Midbrain (tissue), 1 donor: ENCODE measurements at regions not wholly inside any gene's neighbourhood (a gene's known extent, or its start where the extent isn't known, plus 50 kb on each side); places are given as distances from the start of the nearest gene placed in this dataset.

Source experiments
- DNase-seq: peaks from one replicate; lab custom pipeline; 2025; lab: John Stamatoyannopoulos, UW

DNA sequence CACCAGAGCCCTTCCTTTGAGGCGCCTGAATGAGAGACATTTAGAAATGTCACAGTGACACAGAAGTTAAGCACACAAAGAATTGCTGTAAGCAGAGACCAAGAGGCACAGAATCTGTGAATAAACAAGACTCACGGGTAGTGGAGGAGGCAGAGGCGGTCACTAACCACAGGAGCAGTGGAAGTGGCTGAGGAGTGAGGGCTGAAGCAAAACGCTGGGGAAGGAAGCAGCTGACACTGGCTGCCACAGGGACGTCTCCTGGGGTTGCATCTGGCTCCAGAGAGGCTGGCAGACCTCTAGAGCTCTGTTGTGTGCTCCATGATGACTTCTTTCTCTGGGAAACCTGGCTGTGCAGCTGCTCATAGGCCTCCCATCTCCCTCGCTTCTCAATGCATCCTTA, 65.0 kb upstream of the SLC2A12 start:
- DNase-seq, result peak; percentile 36

DNA sequence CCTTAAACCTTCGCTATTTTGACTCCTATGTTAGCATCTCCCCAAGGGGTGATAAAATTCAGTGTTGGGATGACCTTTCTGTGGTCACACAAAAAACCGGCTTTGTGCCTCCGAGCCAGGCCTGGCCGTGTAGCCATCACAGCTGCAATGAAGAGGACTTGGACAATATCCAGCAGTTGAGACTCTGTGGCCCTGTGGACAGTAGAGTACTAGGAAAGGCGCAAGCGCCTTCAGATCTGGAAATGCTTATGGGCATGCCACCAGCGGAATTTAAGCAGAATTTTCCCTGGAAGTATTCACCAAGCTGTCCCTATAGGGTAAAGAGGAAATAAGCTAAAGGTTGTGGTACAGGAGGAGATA, 63.3 kb upstream of the SLC2A12 start:
- peak; percentile 69 for DNase-seq

DNA sequence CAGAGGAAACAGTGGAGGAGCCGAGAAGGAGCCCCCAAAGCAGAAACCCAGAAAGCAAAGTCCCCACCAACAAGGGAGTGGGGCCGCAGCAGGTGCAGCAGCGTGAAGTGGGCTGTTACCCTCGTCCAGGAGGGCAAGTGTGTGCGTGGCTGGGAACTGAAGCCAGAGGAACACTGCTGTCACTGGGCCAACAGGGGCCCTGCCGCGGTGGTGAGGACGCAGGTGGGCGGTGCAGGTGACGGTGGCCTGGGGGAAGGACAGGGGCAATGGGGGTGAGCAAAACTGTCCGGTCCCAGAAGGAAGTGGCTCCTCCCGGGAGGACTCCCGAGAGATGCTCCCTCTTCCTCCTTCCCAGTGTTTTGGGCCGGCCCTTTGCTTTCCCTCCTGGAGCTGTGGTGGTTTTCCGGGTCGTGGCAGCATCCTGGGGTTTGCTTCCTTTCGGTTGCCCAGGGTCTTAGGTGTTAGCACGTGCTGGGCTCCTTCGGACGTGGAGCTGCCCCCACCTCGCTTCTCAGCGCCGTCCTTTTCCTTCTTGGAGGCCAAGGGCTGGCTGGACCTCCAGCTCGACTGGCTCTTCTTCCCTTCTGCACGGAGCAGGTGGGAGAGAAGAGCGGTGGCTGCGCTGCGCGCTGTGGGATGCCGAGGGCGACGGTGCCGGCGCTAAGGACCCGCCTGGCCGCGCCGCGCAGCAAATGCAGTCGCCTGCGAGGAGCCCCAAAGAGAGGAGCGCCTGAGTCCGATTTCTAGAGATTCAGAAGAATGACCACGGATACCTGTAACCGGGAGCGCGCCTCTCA, 62.7 kb upstream of the SLC2A12 start:
- no peak for DNase-seq

DNA sequence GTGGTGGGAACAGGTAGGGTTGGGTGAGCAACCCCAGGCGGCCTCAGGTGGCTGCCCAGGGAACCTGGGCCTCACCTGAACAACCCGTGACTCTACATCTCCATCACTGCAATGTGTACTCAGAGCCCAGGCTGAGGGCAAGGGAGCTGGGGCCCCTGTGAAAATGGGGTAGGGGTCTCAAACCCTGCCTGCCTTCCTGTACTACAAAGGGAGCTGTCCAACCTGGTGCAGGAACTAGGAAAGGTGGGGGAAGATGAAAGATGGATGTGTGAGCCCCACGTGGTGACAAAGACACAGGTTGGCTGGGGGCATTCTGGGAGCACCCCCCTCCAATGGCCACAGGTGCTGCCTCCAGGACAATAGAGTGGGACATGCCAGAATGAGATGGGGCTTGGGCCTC, 62.1 kb upstream of the SLC2A12 start:
- no peak for DNase-seq

DNA sequence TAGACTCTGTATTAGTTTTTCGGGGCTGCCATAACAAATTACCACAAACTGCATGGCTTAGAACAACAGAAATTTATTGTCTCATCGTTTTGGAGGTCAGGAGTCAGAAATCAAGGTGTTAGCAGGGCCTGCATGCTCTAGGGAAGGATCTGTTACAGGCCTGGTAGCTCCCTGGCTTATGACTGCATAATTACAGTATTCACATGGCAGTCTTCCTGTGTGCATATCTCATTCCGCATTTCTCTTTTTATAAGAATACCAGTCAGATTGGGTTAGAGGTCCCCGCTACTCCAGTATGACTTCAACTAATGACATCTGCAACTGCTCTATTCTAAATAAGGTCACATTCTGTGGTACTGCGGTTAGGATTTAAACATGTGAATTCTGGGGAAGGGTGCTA, 59.3 kb upstream of the SLC2A12 start:
- no peak for DNase-seq

DNA sequence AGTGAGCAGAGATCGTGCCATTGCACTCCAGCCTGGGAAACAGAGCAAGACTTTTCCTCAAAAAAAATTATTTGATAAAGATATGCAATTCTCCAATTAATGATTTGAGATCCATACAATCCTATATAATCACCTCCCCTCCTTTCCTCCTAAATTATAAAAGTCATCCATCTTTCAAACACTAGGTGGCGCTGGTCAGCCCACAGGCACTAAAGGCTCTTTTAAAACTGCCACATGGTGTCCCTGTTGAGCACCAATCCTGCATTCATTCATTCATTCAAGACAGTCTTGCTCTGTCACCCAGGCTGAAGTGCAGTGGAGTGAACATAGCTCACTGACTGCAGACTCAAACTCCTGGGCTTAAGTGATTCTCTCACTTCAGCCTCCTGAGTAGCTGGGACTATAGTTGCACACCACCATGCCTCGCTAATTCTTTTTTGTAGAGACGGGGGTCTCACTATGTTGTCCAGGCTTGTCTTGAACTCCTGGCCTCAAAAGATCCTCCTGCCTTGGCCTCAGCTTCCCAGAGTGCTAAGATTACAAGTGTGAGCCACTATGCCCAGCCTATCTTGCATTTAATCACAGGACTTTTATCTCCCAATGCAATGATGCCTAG, 58.7 kb upstream of the SLC2A12 start:
- peak; percentile 56 for DNase-seq

DNA sequence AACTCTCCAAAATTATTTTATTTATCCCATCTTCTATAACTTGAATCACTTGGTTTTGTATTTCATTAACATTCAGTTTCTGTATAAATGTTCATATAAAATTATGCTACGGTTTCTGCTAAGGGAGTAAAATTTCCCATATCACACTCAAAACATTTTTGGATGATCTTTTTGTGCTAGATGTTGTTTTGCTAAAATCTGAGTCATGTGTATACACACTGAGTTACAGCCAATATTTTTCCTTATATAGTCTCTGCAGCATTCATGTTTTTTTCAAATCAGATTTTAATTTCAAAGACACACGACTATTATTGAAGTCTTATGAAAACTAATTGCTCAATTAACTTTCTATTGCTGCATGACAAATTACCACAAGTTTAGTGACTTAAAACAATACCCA, 54.3 kb upstream of the SLC2A12 start:
- no peak for DNase-seq

DNA sequence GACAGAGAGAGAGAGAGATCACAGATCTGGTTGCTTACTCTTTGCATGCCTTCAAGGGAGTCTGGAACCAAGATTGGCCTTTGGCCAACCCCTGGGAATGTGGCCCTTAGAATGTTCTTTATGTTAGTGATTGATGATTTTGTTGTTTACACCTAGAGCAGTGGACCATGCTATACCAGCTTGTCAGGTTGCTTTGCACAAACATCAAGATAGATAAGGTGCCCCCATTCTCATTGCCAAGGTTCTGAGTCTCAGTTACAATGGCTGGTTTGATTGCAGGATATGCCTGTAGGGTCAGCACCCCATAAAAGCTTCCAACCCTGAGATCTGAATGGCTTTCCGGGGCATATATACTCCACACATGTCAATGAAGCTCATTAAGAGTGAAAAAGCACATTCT, 53.5 kb upstream of the SLC2A12 start:
- DNase-seq, result no peak

DNA sequence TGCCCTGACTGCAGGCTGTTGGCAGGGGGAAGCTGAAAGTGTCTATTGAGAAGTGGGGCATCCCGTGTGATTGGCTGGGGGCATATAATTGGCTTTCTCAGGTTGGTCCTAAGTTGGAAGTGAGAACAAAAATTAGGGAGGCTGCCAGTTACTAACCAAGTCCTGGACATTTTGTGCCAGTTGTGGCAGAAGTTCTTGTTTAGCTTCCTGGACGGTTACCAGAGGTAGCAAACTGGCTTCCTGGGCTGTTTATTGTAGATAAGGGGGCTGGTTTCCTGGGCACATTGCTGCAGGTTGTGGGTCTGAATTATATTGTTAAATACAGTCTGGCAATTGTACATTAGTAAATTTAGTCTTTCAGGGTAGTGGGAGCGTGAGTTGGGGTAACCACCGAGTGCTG, 50.6 kb upstream of the SLC2A12 start:
- DNase-seq, result no peak
